ENCODE measurements at regions not wholly inside any gene's neighbourhood (a gene's known extent, or its start where the extent isn't known, plus 50 kb on each side); places are given as distances from the start of the nearest gene placed in this dataset.
"Not testable (repeated sequence)": the region's sequence is repeated elsewhere in the genome, so short reads cannot be mapped to it uniquely, and the experiment has no call there.

DNA sequence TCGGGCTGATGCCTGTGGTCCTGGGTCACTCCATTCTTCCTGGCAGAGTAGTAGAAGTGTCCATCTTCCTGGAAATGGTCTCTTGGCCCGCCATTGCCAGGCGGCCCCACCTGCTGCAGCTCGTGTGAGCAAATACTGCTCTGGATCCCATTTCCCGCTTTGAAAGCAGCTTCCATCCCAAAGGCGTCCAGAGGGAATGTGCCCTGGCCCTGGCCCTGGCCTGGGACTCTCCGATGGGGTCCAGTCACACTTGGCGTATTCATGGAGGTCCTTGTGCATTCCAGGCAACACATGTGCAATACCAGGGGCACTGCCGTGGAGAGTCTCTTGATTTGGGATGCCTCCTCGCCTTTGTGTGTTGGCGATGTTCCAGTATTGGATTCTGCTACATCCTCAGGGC, 111.1 kb downstream of the SNRPN start:
- no peak for DNase-seq (ENCODE audit: extremely low read depth in 1 of 11, low read depth in 9 of 11, low spot score in 4 of 11)

DNA sequence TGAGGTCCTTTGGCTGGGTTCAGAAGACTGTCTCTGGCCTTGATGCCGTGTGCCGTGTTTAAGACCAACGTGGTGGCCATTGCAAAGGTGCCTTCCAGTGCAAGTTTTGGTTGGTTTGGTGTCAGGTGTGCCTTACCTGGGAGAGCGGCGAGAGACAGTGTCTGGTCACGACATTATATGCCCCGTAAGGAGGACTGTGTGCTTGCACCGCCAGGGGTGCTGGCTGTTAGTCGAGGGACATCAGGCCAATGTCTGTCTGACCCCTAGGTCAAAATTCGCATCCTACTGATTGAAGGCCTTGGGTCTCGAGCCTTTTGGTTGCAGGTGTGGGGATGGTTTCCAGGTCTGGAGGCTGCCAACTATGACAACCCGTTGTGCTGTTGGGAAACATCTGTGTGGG, 111.9 kb downstream of the SNRPN start:
- no peak for DNase-seq (ENCODE audit: extremely low read depth in 1 of 11, low read depth in 9 of 11, low spot score in 4 of 11)

DNA sequence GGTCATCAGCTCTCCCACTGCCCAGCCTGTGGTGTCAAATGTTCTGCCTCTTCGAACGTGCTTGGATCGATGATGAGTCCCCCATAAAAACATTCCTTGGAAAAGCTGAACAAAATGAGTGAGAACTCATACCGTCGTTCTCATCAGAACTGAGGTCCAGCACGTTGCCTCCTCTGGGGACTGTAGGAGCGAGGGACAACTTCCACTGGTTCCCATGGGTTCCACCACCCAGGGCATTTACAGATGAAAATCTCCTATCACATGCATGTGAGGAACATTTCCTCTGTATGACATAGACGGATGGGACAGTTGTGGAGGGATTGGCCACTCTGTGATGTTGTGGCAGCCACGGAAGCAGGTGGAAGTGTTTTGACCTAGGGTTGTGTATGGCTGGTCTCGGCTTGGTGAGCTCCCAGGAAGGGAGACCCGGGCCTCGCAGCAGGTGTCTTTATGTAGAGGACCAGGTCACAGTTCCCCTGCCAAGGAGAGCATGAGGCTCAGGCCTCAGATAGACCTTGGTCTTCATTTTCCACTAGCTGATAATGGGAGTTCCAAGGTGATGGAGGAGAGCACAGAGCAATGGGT, 113.0 kb downstream of the SNRPN start:
- DNase-seq (ENCODE audit: extremely low read depth in 1 of 11, low read depth in 9 of 11, low spot score in 4 of 11): no peak

DNA sequence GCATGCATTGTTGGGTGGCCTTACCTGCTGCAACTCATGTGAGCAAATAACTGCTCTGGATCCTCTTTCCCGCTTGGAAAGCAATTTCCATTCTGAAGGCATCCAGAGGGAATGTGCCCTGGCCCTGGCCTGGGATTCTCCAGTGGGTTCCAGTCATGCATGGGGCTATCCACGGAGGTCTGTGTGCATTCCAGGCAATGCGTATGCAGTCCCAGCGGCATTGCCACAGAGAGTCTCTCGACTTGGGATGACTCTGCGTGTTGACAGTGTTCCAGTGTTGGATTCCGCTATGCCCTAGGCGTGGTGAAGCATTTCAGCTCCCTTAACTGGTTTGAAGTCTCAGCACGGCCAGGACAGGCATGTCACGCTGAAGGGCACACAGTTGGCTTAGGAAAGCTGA, 113.9 kb downstream of the SNRPN start:
- DNase-seq (ENCODE audit: extremely low read depth in 1 of 11, low read depth in 9 of 11, low spot score in 4 of 11): no peak

DNA sequence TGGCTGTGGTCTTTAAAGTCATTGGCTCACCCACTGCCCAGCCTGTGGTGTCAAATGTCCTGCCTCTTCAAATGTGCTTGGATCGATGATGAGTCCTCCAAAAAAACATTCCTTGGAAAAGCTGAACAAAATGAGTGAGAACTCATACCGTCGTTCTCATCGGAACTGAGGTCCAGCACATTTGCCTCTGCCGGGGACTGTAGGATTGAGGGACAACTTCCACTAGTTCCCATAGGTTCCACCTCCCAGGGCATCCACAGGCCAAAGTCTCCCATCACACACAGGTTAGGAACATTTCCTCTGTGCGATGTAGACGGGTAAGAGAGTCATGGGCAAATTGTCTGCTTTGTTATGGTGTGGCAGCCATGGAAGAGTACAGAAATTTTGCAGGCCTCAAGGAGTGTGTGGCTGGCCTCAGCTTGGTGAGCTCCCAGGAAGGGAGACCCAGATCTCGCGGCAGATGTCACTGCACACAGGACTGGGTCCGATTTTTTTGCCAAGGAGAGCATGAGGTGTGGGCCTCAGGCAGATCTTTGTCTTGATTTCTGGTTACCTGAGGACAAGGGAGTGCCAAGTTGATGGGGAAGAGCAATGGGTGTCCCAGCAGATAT, 115.7 kb downstream of the SNRPN start:
- no peak for DNase-seq (ENCODE audit: extremely low read depth in 1 of 11, low read depth in 9 of 11, low spot score in 4 of 11)

DNA sequence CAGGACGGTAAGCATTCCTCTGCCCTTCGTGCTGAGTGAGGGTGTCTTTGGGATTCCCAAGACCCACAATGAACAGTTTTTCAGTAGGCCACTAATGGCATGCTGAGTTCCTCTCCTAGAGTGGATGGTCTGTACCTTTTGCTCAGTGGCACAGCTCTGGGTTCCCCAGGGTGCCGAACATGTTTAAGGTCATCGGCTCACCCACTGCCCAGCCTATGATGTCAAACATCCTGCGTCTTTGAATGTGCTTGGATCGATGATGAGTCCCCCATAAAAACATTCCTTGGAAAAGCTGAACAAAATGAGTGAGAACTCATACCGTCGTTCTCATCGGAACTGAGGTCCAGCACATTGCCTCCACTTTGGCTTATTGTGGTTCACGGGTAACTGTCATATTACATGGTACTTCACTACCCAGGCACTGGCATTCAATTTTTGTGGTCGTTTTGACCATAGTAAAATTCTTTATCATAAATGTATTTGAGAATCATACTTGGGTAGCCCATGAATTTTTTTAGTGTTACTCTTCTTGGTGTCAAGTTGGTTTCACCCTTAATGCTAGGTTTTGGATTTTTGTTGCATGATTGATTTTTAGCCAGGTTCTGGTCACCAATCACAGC, 118.2 kb downstream of the SNRPN start:
- no peak for DNase-seq (ENCODE audit: extremely low read depth in 1 of 11, low read depth in 9 of 11, low spot score in 4 of 11)

DNA sequence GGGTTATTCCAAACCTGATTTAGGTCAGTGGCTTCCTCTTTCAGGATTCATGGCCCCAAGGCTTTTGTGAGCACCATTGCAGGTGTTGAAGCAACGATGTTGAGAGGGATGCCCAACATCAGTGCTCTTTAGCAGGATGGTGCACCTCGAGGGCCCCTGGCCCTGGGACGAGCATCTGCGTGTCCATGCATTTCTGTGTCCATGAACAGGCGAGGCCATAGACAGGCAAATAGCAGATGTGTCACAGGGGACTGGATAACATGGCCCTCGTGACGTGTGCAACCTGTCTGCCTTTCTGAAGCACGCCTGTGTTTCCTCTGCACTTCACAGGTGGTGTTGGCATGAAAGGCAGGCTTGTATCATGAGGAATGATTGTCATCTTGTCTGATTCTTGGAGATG, 132.3 kb downstream of the SNRPN start:
- no peak for DNase-seq (ENCODE audit: extremely low read depth in 1 of 11, low read depth in 9 of 11, low spot score in 4 of 11)

DNA sequence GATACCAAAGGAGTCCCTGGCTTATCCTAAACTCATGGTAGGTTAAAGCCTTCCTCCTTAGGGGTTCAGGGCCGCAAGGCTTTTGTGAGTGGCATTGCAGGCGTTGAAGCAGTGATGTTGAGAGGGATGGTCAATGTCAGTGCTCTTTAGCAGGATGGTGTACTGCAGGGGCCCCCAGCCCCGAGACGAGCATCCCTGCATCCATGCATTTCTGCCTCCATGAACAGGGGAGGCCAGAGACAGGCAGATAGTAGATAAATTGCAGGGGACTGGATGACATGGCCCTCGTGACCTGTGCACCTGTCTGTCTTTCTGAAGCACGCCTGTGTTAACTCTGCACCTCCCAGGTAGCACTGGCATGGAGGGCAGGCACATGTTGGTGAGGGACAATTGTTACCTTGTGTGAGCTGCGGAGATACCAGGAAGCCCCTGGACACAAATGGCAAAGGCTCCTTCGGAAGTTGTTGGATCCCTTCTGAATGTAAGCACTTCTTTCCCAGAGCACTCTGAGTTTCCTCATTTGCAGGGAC, 133.5 kb downstream of the SNRPN start:
- no peak for DNase-seq (ENCODE audit: extremely low read depth in 1 of 11, low read depth in 9 of 11, low spot score in 4 of 11)

DNA sequence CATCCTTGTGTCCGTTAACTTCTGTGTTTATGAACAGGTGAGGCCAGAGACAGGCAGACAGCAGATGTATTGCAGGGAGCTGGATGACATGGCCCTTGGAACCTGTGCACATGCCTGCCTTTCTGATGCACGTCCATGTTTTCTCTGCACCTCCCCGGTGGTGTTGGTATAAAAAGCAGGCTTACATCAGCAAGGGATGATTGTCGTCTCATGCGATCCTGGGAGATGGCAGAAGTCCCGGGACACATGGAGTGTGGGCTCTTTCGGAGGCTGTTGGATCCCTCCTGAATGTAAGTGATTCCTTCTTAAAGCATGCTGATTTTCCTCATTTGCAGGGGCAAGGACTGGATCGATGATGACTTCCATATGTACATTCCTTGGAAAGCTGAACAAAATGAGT, 134.8 kb downstream of the SNRPN start:
- no peak for DNase-seq (ENCODE audit: extremely low read depth in 1 of 11, low read depth in 9 of 11, low spot score in 4 of 11)

DNA sequence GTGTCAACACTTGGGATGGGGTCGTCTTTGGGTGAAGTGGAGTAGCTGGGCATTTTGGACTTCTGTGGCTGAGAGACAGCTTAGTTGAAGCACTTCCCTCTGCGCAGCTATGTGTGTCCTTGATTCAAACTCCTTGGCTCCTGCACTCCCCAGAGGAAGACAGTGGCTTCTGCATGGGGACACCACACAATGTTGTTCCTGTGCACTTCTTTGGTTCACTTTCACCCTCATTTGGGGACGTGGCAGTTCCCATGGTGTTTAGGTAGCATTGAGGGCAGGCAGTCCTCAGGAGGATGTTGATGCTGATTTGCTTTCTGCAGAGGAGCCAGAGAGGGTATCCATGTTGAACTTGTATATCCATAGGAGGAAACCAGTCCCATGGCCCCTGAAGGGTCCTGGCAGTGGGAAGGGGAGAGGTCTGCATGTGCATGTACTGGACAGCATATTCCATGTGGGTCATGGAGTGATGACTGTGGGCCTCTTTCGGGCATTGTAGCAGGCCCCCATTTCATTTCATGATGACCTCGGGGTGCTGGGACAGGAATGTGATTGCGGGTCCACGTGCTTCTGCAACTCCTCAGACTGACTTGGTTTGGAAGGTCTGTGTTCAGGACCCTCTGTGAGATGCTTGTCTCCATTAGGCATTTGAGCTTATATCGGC, 135.4 kb downstream of the SNRPN start:
- no peak for DNase-seq (ENCODE audit: extremely low read depth in 1 of 11, low read depth in 9 of 11, low spot score in 4 of 11)

DNA sequence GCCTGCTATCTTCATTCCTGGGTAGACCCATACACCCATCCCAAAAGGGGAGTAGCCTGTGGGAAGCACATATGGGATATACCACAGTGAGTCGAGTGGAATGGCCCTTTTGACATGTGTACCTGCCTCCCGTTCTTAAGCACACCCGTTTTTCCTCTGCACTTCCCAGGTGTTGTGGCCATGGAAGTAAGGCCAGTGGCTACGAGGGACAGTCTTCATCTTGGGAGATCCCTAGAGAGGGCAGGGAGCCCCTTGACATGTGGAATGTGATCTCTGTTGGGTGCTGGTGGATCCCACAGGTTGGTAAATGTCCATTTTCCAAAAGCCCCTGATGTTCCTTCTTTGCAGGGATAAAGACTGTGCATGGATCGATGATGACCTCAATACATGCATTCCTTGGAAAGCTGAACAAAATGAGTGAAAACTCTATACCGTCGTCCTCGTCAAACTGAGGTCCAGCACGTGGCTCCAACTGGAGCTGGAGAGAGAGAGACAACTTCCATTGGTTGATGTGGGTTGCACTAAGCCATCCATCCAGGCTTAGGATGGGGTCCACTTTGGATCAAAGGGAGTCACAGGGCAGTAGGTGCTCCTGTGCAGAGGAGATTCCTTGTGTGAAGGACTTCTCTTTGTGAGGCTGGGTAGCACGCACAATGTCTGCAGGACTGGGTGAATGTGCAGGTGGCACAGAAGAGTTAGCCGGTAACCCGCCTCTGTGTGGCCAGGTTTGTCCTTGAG, 136.8 kb downstream of the SNRPN start:
- DNase-seq (ENCODE audit: extremely low read depth in 1 of 11, low read depth in 9 of 11, low spot score in 4 of 11): no peak

DNA sequence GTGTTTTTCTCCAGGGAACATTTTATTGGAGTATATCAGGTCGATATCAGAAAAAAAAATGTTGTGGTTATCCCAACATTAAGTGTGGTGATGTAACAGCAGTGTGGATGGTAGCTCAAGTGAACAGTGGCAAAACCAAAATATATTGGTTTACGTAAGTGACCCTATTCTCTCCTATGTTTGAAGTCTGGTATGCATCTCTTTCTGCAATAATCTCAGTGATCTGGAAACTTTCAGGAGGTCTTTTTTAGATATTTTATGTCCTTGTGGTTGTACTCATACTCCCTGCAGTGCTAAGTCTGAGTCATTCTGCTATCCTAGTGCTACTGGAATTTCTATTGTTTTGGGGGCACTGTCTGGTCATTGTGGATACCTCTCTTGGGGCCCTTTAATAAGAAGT, 137.9 kb downstream of the SNRPN start:
- DNase-seq (ENCODE audit: extremely low read depth in 1 of 11, low read depth in 9 of 11, low spot score in 4 of 11): no peak

DNA sequence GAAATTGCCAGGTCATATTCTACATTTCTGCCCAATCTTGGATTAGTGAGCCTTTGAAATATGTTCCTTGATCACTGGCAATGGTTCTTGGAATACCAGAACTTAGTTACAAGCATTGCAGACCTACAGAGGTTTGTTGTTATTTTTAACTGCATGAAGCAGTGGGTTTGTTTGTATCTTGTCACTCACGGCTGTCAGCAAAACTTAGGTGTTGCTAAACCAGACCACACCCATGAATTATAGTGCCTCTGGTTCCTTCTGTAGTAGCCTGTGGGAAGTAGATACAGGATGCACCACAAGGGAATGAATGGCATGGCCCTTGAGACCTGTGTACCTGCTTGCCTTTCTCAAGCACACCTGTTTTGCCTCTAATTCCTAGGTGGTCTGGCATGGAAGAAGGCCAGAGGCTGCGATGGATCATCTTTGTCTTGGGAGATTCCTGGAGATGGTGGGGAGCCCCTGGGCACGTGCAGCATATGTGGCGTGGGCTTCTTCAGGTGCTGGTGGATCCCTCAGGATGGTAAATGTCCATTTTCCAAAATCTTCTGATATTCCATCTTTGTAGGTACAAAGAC, 138.8 kb downstream of the SNRPN start:
- no peak for DNase-seq (ENCODE audit: extremely low read depth in 1 of 11, low read depth in 9 of 11, low spot score in 4 of 11)

DNA sequence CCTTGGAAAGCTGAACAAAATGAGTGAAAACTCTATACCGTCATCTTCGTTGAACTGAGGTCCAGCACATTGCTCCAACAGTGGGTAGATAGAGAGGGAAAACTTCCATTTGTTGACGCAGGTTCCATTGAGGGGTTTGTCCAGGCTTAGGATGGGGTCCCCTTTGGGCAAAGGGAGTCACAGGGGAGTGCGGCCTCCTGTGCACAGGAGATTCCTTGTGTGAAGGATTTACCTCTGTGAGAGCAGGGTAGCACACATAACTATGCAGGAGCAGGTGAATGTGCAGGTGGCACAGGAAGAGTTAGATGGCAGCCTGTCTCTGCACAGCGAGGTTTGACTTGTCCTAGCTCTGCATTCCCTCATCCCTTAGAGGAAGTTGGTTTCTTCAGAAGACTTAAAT, 139.3 kb downstream of the SNRPN start:
- no peak for DNase-seq (ENCODE audit: extremely low read depth in 1 of 11, low read depth in 9 of 11, low spot score in 4 of 11)

DNA sequence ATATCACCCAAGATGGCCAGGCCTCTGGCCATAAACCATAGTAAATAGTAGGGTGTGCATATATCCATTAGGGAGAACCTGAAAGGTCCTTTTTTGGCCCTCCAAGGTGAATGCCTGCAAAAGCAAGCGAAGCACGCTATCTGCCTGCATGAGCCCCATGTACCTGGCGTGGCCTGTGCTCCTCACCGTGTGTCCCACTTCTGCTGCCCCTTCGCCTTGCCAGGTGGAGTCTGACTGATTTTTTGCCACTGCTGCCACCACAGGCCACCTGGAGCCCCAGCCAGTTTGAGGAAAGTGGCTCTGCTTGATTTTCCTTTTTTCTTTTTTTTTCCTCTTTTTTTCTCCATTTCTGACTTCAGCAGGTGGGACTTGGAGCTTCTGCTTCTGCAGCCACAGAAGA, 139.7 kb downstream of the SNRPN start:
- no peak for DNase-seq (ENCODE audit: extremely low read depth in 1 of 11, low read depth in 9 of 11, low spot score in 4 of 11)

DNA sequence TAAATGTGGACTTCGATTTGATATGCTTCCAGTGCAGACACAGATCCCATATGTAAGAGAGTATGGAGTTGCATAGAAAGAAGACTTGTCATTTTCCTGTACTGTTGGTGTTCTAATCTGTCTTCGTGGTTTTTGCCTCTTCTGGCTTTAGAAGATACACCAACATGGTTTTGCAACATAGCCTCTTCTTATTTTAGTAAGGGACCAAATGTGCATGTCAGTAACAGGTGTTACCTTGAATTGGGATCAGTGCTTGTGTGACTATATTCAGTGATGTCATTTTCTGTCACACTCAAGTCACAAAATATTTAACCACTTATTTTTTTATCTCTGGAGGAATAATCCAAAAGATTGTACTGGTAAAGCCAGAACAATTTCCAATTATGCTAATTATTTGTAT, 140.4 kb downstream of the SNRPN start:
- DNase-seq (ENCODE audit: extremely low read depth in 1 of 11, low read depth in 9 of 11, low spot score in 4 of 11): no peak

DNA sequence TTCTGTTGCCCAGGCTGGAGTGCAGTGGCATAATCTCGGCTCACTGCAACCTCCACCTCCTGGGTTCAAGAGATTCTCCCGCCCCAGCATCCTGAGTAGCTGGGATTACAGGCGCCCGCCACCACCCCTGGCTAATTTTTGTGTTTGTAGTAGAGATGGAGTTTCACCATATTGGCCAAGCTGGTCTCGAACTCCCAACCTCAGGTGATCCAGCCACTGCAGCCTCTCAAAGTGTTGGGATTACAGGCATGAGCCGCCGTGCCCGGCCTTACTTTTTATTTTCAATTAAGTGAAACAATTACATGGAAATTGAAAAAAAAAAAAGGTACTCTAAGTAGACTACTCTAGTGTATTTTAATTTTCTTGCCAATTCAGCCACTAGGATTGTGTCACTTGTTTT, 145.2 kb downstream of the SNRPN start:
- not testable (repeated sequence) for DNase-seq (ENCODE audit: extremely low read depth in 1 of 11, low read depth in 9 of 11, low spot score in 4 of 11)

DNA sequence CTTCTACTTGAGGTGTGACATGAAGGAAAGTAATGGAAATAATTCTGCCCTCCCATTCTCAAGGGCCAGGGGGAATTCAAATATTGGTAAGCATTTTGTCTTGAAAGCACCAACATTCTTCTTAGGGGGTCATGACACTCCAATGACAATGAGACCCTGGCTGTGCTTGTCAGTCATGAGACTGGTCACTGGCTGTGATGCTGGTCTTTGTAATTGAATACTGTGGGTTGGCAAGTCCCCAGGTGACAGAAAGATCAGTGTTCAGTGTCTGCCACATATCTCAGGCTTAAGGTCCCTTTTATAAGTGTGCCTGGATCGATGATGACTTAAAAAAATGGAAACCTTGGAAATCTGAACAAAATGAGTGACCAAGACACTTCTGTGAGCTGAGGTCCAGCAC, 151.4 kb downstream of the SNRPN start:
- DNase-seq (ENCODE audit: extremely low read depth in 1 of 11, low read depth in 9 of 11, low spot score in 4 of 11): no peak

DNA sequence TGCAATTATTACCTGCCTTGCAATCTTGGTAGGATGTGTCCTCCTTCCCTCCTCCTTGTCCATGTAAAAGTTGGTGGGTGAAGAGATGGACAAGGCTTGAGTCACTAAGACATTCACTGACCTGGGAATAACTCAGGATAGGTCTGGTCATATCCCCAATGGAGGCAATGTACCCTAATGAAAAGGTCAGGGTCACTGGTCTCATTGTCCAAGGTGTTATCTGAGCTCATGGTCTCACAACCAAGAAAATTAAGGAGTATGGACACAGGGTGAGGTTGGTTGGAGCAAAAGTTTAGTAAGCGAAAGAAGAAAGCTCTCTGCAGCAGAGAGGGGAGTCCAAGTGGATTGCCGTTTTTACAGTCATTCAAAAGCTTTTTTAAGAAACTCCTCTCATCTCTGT, 179.0 kb downstream of the SNRPN start:
- DNase-seq (ENCODE audit: extremely low read depth in 1 of 11, low read depth in 9 of 11, low spot score in 4 of 11): no peak
